ENCODE measurements at regions not wholly inside any gene's neighbourhood (a gene's known extent, or its start where the extent isn't known, plus 50 kb on each side); places are given as distances from the start of the nearest gene placed in this dataset.

- TF ChIP-seq, protein P1, sequence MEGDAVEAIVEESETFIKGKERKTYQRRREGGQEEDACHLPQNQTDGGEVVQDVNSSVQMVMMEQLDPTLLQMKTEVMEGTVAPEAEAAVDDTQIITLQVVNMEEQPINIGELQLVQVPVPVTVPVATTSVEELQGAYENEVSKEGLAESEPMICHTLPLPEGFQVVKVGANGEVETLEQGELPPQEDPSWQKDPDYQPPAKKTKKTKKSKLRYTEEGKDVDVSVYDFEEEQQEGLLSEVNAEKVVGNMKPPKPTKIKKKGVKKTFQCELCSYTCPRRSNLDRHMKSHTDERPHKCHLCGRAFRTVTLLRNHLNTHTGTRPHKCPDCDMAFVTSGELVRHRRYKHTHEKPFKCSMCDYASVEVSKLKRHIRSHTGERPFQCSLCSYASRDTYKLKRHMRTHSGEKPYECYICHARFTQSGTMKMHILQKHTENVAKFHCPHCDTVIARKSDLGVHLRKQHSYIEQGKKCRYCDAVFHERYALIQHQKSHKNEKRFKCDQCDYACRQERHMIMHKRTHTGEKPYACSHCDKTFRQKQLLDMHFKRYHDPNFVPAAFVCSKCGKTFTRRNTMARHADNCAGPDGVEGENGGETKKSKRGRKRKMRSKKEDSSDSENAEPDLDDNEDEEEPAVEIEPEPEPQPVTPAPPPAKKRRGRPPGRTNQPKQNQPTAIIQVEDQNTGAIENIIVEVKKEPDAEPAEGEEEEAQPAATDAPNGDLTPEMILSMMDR (IDR thresholded peaks at IDR 0.05; ENCODE audit: poor library complexity, severe bottlenecking): no peak
- TF ChIP-seq EZH2 (IDR thresholded peaks at IDR 0.05; ENCODE audit: borderline replicate concordance, insufficient read depth, low read length, poor library complexity, severe bottlenecking) (no peak), SMC3 (conservative IDR thresholded peaks at IDR 0.05; ENCODE audit: poor library complexity) (no peak), TAF1 (IDR thresholded peaks at IDR 0.05; ENCODE audit: low read depth) (no peak), RAD21 (conservative IDR thresholded peaks at IDR 0.05) (no peak)
- TF ChIP-seq, protein P2, sequence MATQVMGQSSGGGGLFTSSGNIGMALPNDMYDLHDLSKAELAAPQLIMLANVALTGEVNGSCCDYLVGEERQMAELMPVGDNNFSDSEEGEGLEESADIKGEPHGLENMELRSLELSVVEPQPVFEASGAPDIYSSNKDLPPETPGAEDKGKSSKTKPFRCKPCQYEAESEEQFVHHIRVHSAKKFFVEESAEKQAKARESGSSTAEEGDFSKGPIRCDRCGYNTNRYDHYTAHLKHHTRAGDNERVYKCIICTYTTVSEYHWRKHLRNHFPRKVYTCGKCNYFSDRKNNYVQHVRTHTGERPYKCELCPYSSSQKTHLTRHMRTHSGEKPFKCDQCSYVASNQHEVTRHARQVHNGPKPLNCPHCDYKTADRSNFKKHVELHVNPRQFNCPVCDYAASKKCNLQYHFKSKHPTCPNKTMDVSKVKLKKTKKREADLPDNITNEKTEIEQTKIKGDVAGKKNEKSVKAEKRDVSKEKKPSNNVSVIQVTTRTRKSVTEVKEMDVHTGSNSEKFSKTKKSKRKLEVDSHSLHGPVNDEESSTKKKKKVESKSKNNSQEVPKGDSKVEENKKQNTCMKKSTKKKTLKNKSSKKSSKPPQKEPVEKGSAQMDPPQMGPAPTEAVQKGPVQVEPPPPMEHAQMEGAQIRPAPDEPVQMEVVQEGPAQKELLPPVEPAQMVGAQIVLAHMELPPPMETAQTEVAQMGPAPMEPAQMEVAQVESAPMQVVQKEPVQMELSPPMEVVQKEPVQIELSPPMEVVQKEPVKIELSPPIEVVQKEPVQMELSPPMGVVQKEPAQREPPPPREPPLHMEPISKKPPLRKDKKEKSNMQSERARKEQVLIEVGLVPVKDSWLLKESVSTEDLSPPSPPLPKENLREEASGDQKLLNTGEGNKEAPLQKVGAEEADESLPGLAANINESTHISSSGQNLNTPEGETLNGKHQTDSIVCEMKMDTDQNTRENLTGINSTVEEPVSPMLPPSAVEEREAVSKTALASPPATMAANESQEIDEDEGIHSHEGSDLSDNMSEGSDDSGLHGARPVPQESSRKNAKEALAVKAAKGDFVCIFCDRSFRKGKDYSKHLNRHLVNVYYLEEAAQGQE (IDR thresholded peaks at IDR 0.05; ENCODE audit: borderline replicate concordance): no peak
Measured at GRCh38 chr6:106832766-106833510, 141.6 kb downstream of the CD24 start.

Data from neural cell (in vitro differentiated cells).